ENCODE measurements at regions not wholly inside any gene's neighbourhood (a gene's known extent, or its start where the extent isn't known, plus 50 kb on each side); places are given as distances from the start of the nearest gene placed in this dataset.

GRCh38 chr3:102223132-102223531, 211.7 kb upstream of the ZPLD1 start:
- H3K27me3 ChIP-seq (ENCODE audit: control insufficient read depth, insufficient read depth, low read length): no peaks in the 10 kb centered on the region
- H3K9ac ChIP-seq (ENCODE audit: low read length): no peak overlapping the region
- no peak overlapping the region for H3K4me3 ChIP-seq (ENCODE audit: low read depth, low read length)
- H3K4me1 ChIP-seq (ENCODE audit: control insufficient read depth, insufficient read depth, low read length): no peaks in the 10 kb centered on the region
- no peak overlapping the region for H3K27ac ChIP-seq (ENCODE audit: low read depth, low read length)
- H3K9me3 ChIP-seq (ENCODE audit: control insufficient read depth, insufficient read depth, low read depth, low read length): no peaks in the 10 kb centered on the region
- H3K36me3 ChIP-seq (ENCODE audit: control insufficient read depth, insufficient read depth, low read length): no peaks in the 10 kb centered on the region

- H3K36me3 ChIP-seq (ENCODE audit: control insufficient read depth, insufficient read depth, low read length): no peaks in the 10 kb centered on the region
- H3K4me1 ChIP-seq (ENCODE audit: control insufficient read depth, insufficient read depth, low read length): no peaks in the 10 kb centered on the region
- H3K27me3 ChIP-seq (ENCODE audit: control insufficient read depth, insufficient read depth, low read length): no peaks in the 10 kb centered on the region
- H3K9me3 ChIP-seq (ENCODE audit: control insufficient read depth, insufficient read depth, low read depth, low read length): no peaks in the 10 kb centered on the region
- no peak overlapping the region for H3K4me3 ChIP-seq (ENCODE audit: low read depth, low read length)
- no peak overlapping the region for H3K27ac ChIP-seq (ENCODE audit: low read depth, low read length)
- H3K9ac ChIP-seq (ENCODE audit: low read length): no peak overlapping the region
Measured at GRCh38 chr3:102224171-102224570, 210.6 kb upstream of the ZPLD1 start.

GRCh38 chr3:102225005-102225404, 209.8 kb upstream of the ZPLD1 start:
- Histone ChIP-seq H3K9me3 (ENCODE audit: control insufficient read depth, insufficient read depth, low read depth, low read length) (no peaks in the 10 kb centered on the region), H3K36me3 (ENCODE audit: control insufficient read depth, insufficient read depth, low read length) (no peaks in the 10 kb centered on the region), H3K27me3 (ENCODE audit: control insufficient read depth, insufficient read depth, low read length) (no peaks in the 10 kb centered on the region), H3K27ac (ENCODE audit: low read depth, low read length) (no peak overlapping the region), H3K9ac (ENCODE audit: low read length) (no peak overlapping the region), H3K4me3 (ENCODE audit: low read depth, low read length) (no peak overlapping the region), H3K4me1 (ENCODE audit: control insufficient read depth, insufficient read depth, low read length) (no peaks in the 10 kb centered on the region)

- no peaks in the 10 kb centered on the region for H3K9me3 ChIP-seq (ENCODE audit: control insufficient read depth, insufficient read depth, low read depth, low read length)
- no peak overlapping the region for H3K9ac ChIP-seq (ENCODE audit: low read length)
- no peaks in the 10 kb centered on the region for H3K4me1 ChIP-seq (ENCODE audit: control insufficient read depth, insufficient read depth, low read length)
- H3K27ac ChIP-seq (ENCODE audit: low read depth, low read length): no peak overlapping the region
- no peaks in the 10 kb centered on the region for H3K27me3 ChIP-seq (ENCODE audit: control insufficient read depth, insufficient read depth, low read length)
- no peaks in the 10 kb centered on the region for H3K36me3 ChIP-seq (ENCODE audit: control insufficient read depth, insufficient read depth, low read length)
- H3K4me3 ChIP-seq (ENCODE audit: low read depth, low read length): no peak overlapping the region
Measured at GRCh38 chr3:102225407-102226132, 209.2 kb upstream of the ZPLD1 start.

GRCh38 chr3:102226463-102226862, 208.4 kb upstream of the ZPLD1 start:
- no peaks in the 10 kb centered on the region for H3K27me3 ChIP-seq (ENCODE audit: control insufficient read depth, insufficient read depth, low read length)
- no peaks in the 10 kb centered on the region for H3K36me3 ChIP-seq (ENCODE audit: control insufficient read depth, insufficient read depth, low read length)
- no peaks in the 10 kb centered on the region for H3K9me3 ChIP-seq (ENCODE audit: control insufficient read depth, insufficient read depth, low read depth, low read length)
- no peaks in the 10 kb centered on the region for H3K4me1 ChIP-seq (ENCODE audit: control insufficient read depth, insufficient read depth, low read length)
- no peak overlapping the region for H3K4me3 ChIP-seq (ENCODE audit: low read depth, low read length)
- no peak overlapping the region for H3K27ac ChIP-seq (ENCODE audit: low read depth, low read length)
- no peak overlapping the region for H3K9ac ChIP-seq (ENCODE audit: low read length)

GRCh38 chr3:102229062-102229655, 205.7 kb upstream of the ZPLD1 start:
- H3K4me1 ChIP-seq (ENCODE audit: control insufficient read depth, insufficient read depth, low read length): no peaks in the 10 kb centered on the region
- no peaks in the 10 kb centered on the region for H3K9me3 ChIP-seq (ENCODE audit: control insufficient read depth, insufficient read depth, low read depth, low read length)
- H3K27me3 ChIP-seq (ENCODE audit: control insufficient read depth, insufficient read depth, low read length): no peaks in the 10 kb centered on the region
- H3K36me3 ChIP-seq (ENCODE audit: control insufficient read depth, insufficient read depth, low read length): no peaks in the 10 kb centered on the region
- no peak overlapping the region for H3K27ac ChIP-seq (ENCODE audit: low read depth, low read length)
- no peak overlapping the region for H3K4me3 ChIP-seq (ENCODE audit: low read depth, low read length)
- no peak overlapping the region for H3K9ac ChIP-seq (ENCODE audit: low read length)

GRCh38 chr3:102230057-102230456, 204.8 kb upstream of the ZPLD1 start:
- Histone ChIP-seq H3K27ac (ENCODE audit: low read depth, low read length) (no peak overlapping the region), H3K27me3 (ENCODE audit: control insufficient read depth, insufficient read depth, low read length) (no peaks in the 10 kb centered on the region), H3K9ac (ENCODE audit: low read length) (no peak overlapping the region), H3K4me3 (ENCODE audit: low read depth, low read length) (no peak overlapping the region), H3K36me3 (ENCODE audit: control insufficient read depth, insufficient read depth, low read length) (no peaks in the 10 kb centered on the region), H3K9me3 (ENCODE audit: control insufficient read depth, insufficient read depth, low read depth, low read length) (no peaks in the 10 kb centered on the region), H3K4me1 (ENCODE audit: control insufficient read depth, insufficient read depth, low read length) (no peaks in the 10 kb centered on the region)

GRCh38 chr3:102233881-102234280, 200.9 kb upstream of the ZPLD1 start:
- Histone ChIP-seq H3K27ac (ENCODE audit: low read depth, low read length) (no peak overlapping the region), H3K9me3 (ENCODE audit: control insufficient read depth, insufficient read depth, low read depth, low read length) (no peaks in the 10 kb centered on the region), H3K27me3 (ENCODE audit: control insufficient read depth, insufficient read depth, low read length) (no peaks in the 10 kb centered on the region), H3K4me1 (ENCODE audit: control insufficient read depth, insufficient read depth, low read length) (peaks cover 17% of the 10 kb centered on the region), H3K36me3 (ENCODE audit: control insufficient read depth, insufficient read depth, low read length) (no peaks in the 10 kb centered on the region), H3K4me3 (ENCODE audit: low read depth, low read length) (no peak overlapping the region), H3K9ac (ENCODE audit: low read length) (no peak overlapping the region)

- H3K4me1 ChIP-seq (ENCODE audit: control insufficient read depth, insufficient read depth, low read length): peaks cover 21% of the 10 kb centered on the region
- no peaks in the 10 kb centered on the region for H3K9me3 ChIP-seq (ENCODE audit: control insufficient read depth, insufficient read depth, low read depth, low read length)
- H3K9ac ChIP-seq (ENCODE audit: low read length): no peak overlapping the region
- no peaks in the 10 kb centered on the region for H3K27me3 ChIP-seq (ENCODE audit: control insufficient read depth, insufficient read depth, low read length)
- no peak overlapping the region for H3K27ac ChIP-seq (ENCODE audit: low read depth, low read length)
- H3K36me3 ChIP-seq (ENCODE audit: control insufficient read depth, insufficient read depth, low read length): no peaks in the 10 kb centered on the region
- no peak overlapping the region for H3K4me3 ChIP-seq (ENCODE audit: low read depth, low read length)
Measured at GRCh38 chr3:102235679-102236078, 199.1 kb upstream of the ZPLD1 start.

GRCh38 chr3:102237181-102237580, 197.6 kb upstream of the ZPLD1 start:
- Histone ChIP-seq H3K4me3 (ENCODE audit: low read depth, low read length) (no peak overlapping the region), H3K27ac (ENCODE audit: low read depth, low read length) (no peak overlapping the region), H3K9ac (ENCODE audit: low read length) (no peak overlapping the region), H3K4me1 (ENCODE audit: control insufficient read depth, insufficient read depth, low read length) (peaks cover 21% of the 10 kb centered on the region), H3K27me3 (ENCODE audit: control insufficient read depth, insufficient read depth, low read length) (no peaks in the 10 kb centered on the region), H3K36me3 (ENCODE audit: control insufficient read depth, insufficient read depth, low read length) (no peaks in the 10 kb centered on the region), H3K9me3 (ENCODE audit: control insufficient read depth, insufficient read depth, low read depth, low read length) (no peaks in the 10 kb centered on the region)

GRCh38 chr3:102237838-102238237, 197.0 kb upstream of the ZPLD1 start:
- Histone ChIP-seq H3K4me3 (ENCODE audit: low read depth, low read length) (no peak overlapping the region), H3K27me3 (ENCODE audit: control insufficient read depth, insufficient read depth, low read length) (no peaks in the 10 kb centered on the region), H3K27ac (ENCODE audit: low read depth, low read length) (0 out of 2 replicates have a peak overlapping the region, but pooled peaks have one; percentile 5)

More at GRCh38 chr3:102237838-102238237, 197.0 kb upstream of the ZPLD1 start:
- Histone ChIP-seq H3K36me3 (ENCODE audit: control insufficient read depth, insufficient read depth, low read length) (no peaks in the 10 kb centered on the region), H3K4me1 (ENCODE audit: control insufficient read depth, insufficient read depth, low read length) (peaks cover 21% of the 10 kb centered on the region), H3K9ac (ENCODE audit: low read length) (no peak overlapping the region), H3K9me3 (ENCODE audit: control insufficient read depth, insufficient read depth, low read depth, low read length) (no peaks in the 10 kb centered on the region)
